Keratinocyte (primary cell): ENCODE measurements at regions not wholly inside any gene's neighbourhood (a gene's known extent, or its start where the extent isn't known, plus 50 kb on each side); places are given as distances from the start of the nearest gene placed in this dataset.

ENCODE experiments used
- EZH2 ChIP-seq: IDR thresholded peaks from one replicate; pipeline ENCODE4 v1.6.1; 2012; ENCODE audit warnings: inconsistent platforms, mild to moderate bottlenecking, low read length, moderate library complexity
- TF ChIP-seq, protein P1 (sequence below), 3 experiments: IDR thresholded peaks in 1 of 3; conservative IDR thresholded peaks in 1 of 3; optimal IDR thresholded peaks in 1 of 3; 2 replicates in 2 of 3; 3 replicates in 1 of 3; pipeline versions ENCODE3 to v1.5.1; 2011; ENCODE audit warnings: low read length in 3 of 3, mild to moderate bottlenecking in 3 of 3, moderate library complexity in 2 of 3, control low read depth in 1 of 3, inconsistent platforms in 1 of 3; ENCODE audit not compliant: insufficient read depth in 2 of 3; ENCODE audit errors: extremely low read depth in 1 of 3

DNA sequence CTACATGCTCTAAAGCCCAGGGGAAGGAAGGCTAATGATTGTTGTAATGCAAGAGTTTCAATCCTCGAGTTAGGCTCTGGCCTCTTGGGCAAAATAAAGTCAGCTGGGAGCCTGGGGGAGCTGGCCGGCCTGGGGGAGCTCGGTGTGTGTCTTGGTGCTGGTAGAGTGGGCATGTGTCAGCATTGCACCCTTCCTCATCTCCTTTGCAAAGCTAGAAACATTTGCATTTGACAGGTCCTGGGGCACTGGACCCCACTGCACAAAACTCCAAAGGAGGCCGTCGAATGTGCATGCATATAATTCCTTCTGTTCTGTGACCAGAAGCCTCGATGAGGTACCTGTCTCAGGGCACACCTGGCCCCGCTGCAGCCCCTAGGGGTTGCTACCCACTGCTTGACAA lies 74.6 kb upstream of the SLC22A23 start:
- TF ChIP-seq, protein P1, sequence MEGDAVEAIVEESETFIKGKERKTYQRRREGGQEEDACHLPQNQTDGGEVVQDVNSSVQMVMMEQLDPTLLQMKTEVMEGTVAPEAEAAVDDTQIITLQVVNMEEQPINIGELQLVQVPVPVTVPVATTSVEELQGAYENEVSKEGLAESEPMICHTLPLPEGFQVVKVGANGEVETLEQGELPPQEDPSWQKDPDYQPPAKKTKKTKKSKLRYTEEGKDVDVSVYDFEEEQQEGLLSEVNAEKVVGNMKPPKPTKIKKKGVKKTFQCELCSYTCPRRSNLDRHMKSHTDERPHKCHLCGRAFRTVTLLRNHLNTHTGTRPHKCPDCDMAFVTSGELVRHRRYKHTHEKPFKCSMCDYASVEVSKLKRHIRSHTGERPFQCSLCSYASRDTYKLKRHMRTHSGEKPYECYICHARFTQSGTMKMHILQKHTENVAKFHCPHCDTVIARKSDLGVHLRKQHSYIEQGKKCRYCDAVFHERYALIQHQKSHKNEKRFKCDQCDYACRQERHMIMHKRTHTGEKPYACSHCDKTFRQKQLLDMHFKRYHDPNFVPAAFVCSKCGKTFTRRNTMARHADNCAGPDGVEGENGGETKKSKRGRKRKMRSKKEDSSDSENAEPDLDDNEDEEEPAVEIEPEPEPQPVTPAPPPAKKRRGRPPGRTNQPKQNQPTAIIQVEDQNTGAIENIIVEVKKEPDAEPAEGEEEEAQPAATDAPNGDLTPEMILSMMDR (optimal IDR thresholded peaks at IDR 0.05 in 1 of 3, IDR thresholded peaks at IDR 0.05 in 1 of 3, conservative IDR thresholded peaks at IDR 0.05 in 1 of 3; ENCODE audit: extremely low read depth in 1 of 3, insufficient read depth in 2 of 3, low read length in 3 of 3), result no peak
- TF ChIP-seq EZH2, result no peak
